NCI-H2107 (cell line): ENCODE measurements at regions not wholly inside any gene's neighbourhood (a gene's known extent, or its start where the extent isn't known, plus 50 kb on each side); places are given as distances from the start of the nearest gene placed in this dataset.

Experiments
- DNase-seq: peaks from one replicate; lab custom pipeline; 2025; lab: John Stamatoyannopoulos, UW

DNA sequence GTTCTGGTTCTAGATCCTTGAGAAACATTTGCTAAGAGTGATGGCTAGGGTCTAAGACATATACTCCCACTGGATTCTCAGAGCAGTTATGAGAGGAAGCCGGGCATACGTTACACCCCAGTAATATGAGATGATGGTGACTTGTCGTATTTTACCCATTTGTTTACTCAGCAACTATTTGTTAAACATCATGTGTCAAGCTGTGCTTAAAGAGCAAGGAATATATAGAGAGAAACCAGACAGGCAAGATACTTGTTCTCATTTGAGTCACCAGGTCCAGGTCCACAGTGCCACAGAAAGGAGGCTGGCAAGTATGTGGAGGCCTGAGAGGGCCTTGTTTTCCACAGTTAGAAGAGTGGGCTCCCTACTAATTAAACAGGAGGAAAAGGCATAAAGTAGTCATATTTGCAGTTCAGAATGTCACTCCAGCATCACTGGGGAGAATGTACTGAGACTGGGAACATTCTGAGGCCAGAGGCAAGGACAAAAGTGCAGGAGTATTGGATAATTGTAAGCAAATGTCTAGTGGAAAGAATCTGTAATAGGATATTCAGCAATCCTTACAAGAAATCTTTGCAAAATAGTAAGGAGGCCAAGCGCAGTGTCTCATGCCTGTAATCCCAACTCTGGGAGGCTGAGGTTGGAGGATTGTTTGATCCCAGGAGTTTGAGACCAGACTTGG lies 142.2 kb downstream of the IRS2 start:
- DNase-seq, result no peak

DNA sequence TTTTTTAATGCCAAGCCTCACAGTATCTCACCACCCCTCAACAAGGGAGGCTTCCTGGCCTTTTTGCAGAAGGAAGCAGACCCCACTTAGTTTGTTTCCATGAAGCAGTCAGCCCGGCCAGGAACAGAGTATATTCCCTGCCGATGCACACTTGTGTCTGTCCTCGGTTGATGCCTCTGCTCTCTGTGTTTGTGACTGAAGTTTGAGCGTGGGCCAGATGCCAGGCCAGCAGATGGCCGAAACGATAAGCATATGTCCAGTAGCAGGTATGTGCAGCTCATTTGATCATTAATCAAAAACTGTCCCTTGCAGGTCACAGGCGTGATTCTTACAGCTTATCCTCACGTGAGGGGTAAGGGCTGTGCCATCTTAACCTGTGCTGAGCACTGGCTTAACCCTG lies 144.0 kb downstream of the IRS2 start:
- DNase-seq, result no peak

DNA sequence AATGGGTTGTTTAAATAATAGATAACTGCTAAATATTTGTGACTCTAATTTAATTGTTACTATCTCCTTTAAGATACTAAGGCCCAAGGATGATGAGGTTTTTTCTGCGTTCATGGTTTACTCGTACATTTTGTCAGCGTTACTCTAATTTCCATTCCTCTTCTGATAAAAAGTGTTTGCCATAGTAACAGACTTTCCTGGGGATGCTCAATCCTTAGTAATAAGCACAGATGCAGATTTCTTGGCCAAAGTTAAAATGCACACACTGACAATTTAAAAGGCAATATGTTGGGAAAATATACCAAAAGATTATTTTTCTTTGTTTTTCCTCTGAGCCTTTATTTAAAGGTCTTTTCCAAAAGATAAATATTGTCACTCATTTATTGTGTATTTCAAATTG lies 149.6 kb downstream of the IRS2 start:
- DNase-seq, result no peak

DNA sequence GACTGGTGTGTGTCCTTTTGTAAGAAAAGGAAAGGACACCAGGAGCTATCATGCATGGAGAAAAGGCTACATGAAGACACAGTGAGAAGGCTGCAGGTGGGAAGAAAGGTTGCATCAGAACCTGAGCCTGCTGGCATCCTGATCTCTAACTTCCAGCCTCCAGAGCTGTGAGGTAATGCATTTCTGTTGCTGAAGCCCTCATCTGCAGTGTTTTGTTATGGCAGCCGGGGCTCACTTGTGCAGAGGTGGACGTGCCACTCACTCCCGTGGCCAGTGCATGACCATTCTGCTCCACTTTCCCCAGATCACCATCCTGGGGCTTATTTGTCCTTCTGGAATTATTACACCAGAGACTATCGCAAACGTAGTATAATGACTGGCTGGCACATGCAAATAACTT lies 155.3 kb downstream of the IRS2 start:
- no peak for DNase-seq

DNA sequence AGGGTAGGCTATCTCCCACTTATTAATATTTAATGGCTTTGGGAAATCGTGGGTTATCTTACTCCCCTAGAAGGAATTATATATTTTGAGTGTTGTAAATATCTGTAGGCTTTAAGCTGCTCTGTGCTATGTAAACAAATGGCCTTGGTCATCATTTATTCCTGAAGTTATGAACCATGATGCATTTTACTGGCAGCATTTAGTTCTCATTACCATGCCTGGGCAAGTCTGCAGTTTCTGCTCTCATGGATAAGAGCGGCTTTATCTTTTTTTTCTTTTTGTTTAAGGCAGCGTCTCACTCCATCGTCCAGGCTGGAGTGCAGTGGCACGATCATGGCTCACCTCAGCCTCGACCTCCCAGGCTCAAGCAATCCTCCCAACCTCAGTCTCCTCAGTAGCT lies 156.1 kb downstream of the IRS2 start:
- DNase-seq, result no peak

DNA sequence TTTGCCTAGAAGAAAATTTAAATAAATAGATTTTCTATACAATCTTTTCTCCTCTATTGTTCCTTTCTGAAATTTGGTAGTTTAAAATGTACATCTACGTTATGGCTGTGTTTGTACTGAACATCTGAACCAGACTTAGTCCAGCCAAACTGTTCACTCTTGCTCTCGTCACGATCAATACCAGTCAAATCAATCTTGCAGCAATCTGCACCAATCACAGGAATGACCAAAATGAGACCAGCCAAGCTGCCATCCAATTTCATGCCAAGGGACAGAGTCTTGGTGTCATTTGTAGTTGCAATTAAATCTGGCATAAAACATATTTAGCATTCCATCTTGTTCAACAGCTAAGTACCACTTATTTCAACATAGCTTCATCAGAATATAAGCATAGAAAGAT lies 156.6 kb downstream of the IRS2 start:
- DNase-seq, result no peak

DNA sequence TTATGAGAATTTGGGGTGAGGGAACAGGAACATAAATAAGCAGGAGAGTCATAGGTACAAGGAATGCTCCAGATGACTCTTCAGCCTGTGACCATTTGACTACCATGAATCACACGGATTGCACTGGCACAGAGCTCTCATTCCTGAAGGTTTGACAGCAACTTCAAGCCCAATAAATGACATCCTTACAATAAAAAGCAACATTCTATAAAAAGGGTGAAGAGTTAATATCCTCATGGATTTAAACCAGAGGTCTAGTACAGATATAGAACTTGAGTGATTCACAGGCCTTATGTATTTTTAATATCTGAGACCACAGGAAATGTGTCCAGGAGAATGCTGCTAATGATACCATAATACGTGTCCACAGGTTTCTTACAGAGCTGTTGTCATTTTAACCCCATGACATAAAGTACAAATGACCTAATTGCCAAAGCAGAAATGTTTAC lies 158.1 kb downstream of the IRS2 start:
- no peak for DNase-seq

DNA sequence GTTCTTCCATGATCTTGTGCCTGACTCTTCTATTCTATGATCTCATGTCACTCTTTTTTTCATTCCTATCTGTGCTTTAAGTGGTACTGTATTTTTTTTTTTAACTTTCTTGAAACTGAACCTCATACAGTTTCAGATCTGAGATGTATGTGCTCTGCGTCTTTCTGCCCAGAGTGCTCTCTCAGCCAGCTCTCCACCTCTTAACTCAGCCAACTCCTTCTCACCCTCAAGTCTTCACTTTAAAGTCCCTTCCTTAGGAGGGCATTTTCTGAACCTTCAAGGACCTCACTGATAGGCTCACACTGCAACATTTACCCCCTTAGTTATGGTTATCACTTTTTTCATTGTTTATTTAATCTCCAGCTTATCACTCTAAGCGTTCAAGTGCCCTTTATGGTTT lies 158.7 kb downstream of the IRS2 start:
- no peak for DNase-seq

DNA sequence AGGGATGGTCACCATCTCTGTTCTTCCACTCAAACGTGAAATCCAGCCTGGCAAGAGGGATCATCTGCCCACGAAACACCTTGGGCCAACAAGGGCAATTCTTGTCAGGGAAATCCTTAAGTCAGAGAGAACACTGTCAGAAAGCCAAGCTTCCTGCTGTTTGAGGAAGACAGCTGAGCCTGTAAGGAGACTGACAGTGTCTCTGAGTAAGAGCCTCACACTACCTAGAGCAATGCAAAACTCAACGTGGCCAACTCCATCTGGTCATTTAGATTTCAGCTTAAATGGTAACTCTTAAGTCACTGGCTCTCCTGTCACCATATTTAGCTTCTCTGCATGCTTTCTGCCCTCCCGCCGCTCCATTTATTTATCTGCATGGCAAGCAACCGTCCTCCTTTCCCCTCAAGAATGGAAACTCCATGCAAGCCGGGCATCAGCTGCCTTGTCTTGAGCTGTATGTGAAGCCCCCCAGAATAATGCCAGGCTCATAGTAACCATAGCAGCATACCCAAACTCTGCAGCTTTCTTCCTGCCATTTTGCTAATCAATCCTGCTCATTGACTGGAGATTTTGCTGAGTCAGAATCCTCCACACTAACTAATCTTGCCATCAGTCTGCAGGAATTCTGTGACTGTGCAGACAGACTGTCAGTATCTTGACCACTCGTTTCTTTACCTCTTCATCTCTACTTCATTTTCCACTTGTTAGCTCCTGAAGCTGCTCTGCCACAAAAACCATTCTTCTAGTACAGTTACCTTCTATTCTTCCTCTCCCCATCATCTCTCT lies 159.8 kb downstream of the IRS2 start:
- no peak for DNase-seq

DNA sequence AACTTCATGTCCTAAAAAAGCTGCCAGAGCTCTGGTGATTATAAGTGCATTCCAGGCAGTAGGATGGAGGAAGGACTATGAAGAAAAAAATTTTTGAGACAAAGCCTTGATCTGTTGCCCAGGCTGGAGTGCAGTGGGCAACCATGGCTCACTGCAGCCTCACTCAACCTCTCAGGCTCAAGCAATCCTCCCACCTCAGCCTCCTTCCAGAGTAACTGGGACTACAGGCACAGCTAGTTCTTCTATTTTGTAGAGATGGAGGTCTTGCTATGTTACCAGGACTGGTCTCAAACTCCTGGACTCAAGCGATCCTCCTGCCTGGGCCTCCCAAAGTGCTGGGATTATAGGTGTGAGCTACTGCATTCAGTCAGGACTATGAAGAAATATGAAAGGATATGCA lies 161.2 kb downstream of the IRS2 start:
- no peak for DNase-seq

DNA sequence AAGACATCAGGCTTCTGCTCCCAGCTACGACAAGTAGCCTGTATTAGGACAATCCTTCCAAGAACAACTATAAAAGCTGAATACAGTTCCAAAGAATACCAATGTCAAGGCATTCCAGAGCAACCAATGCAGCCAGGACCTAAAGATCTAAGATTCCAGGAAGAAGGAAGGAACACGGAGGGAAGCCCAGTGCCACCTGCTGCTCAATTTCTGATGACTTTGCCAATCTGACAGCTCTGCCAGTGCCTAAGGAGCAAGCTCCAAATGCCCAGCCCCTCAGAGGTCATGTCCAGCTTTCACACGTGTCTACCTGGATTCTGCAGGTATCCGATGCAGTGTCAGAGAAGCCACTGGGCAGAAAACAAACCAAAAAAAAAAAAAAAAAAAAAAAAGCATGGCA lies 164.4 kb downstream of the IRS2 start:
- no peak for DNase-seq

DNA sequence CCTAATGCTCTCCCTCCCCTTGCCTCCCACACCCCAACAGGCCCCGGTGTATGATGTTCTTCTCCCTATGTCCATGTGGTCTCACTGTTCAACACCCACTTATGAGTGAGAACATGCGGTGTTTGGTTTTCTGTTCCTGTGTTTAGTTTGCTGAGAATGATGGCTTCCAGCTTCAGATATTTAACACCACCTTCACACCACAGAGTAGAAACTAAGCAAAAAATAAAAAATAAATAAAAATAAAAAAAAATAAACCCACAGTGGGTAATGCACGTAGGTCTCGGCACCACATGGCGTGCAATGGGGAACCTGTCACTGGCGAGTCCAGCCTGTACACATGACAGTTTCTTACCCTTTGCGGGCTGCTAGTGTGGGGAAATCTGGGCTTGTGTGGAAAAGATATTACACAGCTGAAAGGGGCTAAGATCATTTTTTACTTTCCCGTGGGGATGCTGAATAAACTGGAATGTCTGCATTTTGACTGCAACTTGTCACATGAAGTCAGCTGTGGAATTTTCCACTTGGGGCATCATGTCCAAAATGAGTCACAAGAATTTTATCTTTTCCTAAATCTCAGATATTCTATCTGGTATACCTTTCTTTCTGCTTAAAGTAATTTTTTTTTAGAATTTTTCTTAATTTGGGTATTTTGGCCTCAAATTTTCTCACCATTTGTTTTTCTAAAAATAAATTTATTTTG lies 170.5 kb downstream of the IRS2 start:
- no peak for DNase-seq

DNA sequence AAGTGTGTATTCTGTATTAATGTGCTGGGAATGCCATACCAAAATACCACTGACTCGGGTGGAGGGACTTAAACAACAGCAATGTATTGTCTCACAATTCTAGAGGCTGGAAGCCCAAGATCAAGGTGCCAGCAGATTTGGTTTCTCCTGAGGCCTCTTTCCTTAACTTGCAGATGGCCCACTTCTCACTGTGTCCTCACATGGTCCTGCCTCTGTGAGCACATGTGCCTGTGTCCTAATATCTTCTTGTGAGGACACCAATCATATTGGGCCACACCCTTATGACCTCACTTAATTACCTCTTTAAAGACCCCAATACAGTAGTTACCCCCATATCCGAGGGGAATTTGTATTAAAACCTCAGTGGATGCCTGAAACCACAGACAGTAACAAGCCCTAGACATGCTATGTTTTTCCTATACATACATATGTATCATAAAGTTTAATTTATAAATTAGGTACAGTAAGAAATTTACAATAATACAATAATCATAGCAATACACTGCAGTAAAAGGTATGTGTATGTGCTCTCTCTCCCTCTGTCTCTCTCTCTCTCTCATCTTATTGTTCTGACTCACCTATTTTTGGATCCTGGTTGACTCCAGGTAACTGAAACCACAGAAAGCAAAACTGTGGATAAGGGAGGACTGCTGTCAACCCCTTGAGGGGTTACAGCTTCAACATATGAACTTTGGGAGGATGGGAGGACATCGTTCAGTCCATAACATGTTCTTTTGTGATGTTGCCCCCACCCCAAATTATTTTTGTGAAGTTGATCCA lies 174.3 kb downstream of the IRS2 start:
- DNase-seq, result no peak

DNA sequence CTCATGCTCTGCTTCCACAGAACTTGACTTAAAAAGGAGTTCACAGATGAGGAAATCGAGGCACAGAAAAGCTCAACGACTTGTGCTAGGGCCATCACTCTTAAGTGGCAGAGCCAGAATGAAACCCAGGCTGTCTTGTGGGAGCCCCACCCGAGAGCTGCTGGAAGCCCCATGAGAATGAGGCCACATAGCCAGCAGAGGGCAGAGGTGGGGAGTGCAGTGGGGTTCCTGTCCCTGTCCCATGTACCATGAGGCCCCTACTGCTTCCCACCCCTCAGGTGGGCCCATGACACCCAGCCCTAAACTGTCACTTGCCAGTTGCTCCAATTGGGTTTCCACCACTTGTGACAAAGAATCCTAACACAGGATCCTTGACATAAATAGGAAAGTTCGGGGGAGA lies 175.9 kb downstream of the IRS2 start:
- DNase-seq, result no peak

DNA sequence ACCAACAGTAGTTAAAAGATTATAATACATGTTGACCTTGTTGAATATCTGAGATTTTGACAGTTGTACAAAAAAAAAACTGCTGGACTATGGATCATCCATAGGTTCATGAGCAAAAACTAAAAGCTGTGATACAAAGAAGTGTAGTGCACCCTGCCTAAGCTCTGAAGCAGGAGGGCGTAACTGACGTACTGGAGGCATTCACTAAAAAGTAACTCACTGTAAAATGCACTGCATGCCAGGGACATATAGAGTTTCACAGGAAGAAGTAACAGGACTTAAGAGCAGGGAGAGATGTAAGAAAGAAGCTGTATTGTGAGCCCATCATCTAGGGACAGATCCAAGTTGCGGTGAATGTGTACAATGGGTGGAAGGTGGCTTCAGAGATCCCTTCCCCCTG lies 177.9 kb downstream of the IRS2 start:
- DNase-seq, result no peak

DNA sequence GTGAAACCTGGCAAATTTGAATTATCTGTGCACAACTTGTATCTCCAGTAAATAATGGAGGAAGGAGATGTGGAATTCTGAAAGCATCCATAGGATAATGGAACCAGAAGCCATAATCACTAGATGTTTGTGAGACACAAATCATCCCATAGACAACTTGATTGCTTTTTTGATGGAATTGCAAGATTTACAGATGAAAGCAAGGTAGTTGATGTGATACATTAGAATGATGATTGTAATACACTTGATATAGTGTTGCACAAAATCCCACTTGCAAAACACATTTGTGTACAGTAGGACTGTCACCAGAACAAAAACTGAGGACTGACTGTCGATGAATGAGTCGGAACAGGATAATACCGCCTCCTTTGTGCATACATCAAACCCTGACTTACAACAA lies 178.3 kb downstream of the IRS2 start:
- no peak for DNase-seq

DNA sequence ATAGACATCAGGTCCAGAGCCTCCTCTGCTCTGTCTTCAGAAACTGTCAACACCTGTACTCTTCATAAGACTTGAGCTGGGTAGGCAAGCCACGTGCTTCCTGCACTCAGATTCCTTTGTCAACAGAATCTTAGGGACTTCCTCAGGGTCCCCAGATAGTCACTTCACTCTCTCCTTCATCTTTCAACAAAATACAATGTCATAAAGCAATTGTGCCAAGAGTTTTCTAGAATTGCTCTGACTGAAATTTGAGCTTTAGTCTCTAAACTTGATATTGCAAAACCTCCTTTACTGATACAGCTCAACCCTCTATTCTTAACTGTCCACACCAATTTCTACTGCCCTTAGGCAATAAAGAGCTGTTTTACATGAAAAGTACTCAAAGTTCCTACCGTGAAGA lies 179.9 kb downstream of the IRS2 start:
- no peak for DNase-seq

DNA sequence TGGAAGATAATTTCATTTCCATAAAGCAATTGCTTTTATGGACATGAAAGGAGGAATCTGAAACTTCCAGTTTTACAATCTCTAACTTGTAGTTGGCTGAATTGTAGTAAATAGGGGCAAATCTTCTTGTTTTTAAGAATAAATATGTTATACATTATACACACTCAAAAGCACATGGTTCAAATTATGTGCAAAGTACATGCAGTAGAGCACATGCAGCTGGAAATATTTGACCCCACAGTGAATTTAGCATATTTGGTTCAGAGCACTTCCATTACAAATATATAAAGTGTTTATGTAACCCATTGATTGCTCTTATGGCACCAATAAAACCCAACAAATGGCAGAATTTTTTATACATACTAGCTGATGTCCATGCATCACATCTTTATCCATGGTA lies 180.5 kb downstream of the IRS2 start:
- DNase-seq, result no peak

DNA sequence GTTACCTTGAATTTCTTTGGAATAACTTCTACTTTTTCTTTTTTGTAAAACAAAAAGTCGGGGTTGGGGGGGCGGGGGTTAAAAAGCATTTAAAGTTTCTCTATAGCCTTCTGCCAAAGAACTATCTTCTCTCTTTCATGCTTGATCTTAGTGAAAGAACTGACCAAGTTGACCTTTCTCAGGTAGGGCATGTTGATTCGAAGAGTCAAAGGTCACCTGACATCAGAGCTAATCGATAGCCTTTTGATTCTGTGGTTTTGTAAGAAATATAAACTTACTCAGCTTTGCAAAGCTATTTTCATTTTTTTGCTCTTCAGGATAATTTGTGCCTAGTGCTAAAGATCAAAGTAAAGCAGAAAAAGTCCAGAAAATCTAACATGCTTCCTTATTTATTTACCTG lies 181.5 kb downstream of the IRS2 start:
- no peak for DNase-seq

DNA sequence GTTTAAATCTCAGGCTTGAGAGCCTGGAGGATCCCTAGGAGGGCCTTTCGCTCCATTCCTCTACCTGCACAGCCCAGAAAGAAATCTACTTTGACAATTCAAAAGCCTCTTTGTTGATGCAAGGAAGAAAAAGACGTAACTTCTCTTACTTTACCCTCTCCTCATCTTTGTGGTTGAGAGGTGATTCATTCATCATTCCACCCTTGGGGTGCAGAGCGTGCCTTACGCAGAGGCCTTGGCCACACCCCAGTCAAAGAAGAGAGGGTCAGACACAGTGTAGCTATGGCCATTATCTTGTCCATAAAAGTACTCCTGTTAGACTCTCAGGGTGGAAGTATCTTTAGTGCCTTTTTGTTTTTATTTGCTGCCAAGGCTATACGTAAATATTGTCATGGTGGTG lies 184.0 kb downstream of the IRS2 start:
- no peak for DNase-seq

DNA sequence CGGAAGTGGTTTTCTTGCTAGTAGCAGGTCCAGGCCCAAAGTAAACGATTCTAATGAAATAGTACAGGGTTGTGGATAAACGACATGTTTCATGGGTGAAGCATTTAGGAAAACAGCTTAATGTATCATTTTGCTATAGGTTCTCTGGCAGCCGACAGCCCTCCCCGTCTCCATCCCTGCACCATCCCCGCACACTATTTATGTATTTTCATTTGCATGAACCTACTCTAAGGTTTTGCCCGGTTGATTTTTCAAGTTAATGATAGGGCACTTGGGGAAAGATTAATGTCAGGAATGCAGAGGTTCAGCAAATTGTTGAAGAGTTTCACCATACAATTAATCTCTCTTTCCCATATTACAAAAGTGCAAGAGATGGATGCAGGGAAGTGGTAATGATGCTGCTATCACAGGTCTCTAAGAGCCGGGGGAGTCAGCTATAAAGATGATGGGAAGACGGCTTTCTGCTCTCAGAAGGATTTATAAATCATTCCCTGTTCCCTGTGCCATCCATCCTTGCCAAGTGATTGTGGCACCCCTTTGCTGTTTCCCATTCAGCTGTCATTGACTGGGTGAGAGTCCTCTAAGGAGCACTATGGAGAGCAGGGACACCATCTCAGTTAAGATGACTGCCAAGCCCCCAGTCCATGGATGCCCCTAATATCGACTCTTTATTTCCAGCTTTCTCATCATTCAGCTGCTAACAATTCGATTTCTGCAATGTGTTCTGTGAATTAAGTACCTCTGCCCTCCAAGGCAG lies 186.3 kb downstream of the IRS2 start:
- DNase-seq, result no peak

DNA sequence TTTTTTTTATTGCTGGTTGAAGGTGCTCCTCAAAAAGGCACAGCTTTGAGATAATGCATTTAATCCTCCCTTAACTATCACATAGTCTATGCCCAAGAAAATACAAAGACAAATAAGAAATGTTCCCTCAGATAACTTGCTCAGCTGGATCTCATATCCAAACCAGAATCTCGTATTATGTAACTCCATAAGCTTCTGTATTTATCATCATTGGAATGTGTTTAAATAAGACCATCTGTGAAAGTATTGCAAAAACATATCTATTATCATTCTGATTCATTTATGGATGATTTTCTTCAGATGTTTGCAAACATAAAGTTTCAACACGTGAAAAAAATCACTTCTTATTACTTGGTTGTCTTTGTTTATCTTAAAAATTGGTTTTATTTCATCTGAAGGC lies 190.9 kb downstream of the IRS2 start:
- no peak for DNase-seq
